ENCODE measurements at regions not wholly inside any gene's neighbourhood (a gene's known extent, or its start where the extent isn't known, plus 50 kb on each side); places are given as distances from the start of the nearest gene placed in this dataset.

GRCh38 chr2:163417596-163418337, 318.0 kb downstream of the FIGN start:
- no peak for TF ChIP-seq CTCF (IDR thresholded peaks at IDR 0.05; ENCODE audit: insufficient read depth, low read length, poor library complexity, severe bottlenecking)
- TF ChIP-seq EZH2phosphoT487 (conservative IDR thresholded peaks at IDR 0.05; ENCODE audit: low read length), result no peak
